Hepatocyte (in vitro differentiated cells): ENCODE measurements at regions not wholly inside any gene's neighbourhood (a gene's known extent, or its start where the extent isn't known, plus 50 kb on each side); places are given as distances from the start of the nearest gene placed in this dataset.
A peak's percentile ranks its signal among the peaks of the same experiment; 100 is the strongest.

Source experiments
- DNase-seq: peaks from one replicate; pipeline ENCODE4 v3.0.0-alpha.2; 2016; ENCODE audit warnings: low spot score
- H2AFZ ChIP-seq: fragments of 200-600 bp; sonication (generic); 2 replicates; pipeline ENCODE4 v1.6.0; 2016; ENCODE audit warnings: antibody characterized with exemption, mild to moderate bottlenecking
- H3K27ac ChIP-seq: fragments of 200-600 bp; sonication (generic); 2 replicates; pipeline ENCODE4 v1.5.1; 2016; ENCODE audit warnings: mild to moderate bottlenecking
- H3K27me3 ChIP-seq: fragments of 200-600 bp; sonication (generic); 2 replicates; pipeline ENCODE4 v1.6.1; 2016
- H3K36me3 ChIP-seq: fragments of 200-600 bp; sonication (generic); replicated peaks from 2 replicates; pipeline ENCODE4 v1.5.1; 2016; ENCODE audit warnings: low read depth; ENCODE audit not compliant: insufficient read depth
- H3K4me1 ChIP-seq: fragments of 200-600 bp; sonication (generic); 2 replicates; pipeline ENCODE4 v1.5.1; 2016; ENCODE audit warnings: mild to moderate bottlenecking, moderate library complexity; ENCODE audit not compliant: insufficient read depth
- H3K4me2 ChIP-seq: fragments of 200-600 bp; sonication (generic); 2 replicates; pipeline ENCODE4 v1.6.0; 2016
- H3K4me3 ChIP-seq: fragments of 200-600 bp; sonication (generic); 2 replicates; pipeline ENCODE4 v1.5.1; 2016; ENCODE audit warnings: mild to moderate bottlenecking
- H3K79me2 ChIP-seq: fragments of 200-600 bp; sonication (generic); 2 replicates; pipeline ENCODE4 v1.6.0; 2017; ENCODE audit warnings: mild to moderate bottlenecking
- H3K9me2 ChIP-seq: fragments of 200-600 bp; sonication (generic); replicated peaks from 2 replicates; pipeline ENCODE4 v1.6.0; 2017; ENCODE audit warnings: mild to moderate bottlenecking; ENCODE audit not compliant: insufficient read depth
- H3K9me3 ChIP-seq: fragments of 200-600 bp; sonication (generic); 2 replicates; pipeline ENCODE4 v1.5.1; 2016; ENCODE audit warnings: low read depth, mild to moderate bottlenecking
- H4K20me1 ChIP-seq: fragments of 200-600 bp; sonication (generic); 2 replicates; pipeline ENCODE4 v1.6.0; 2016; ENCODE audit warnings: mild to moderate bottlenecking; ENCODE audit not compliant: insufficient read depth, poor library complexity, severe bottlenecking
- EZH2 ChIP-seq: fragments of 200-600 bp; sonication (generic); IDR thresholded peaks from 2 replicates; pipeline ENCODE4 v1.6.1; 2016; ENCODE audit warnings: antibody characterized with exemption, mild to moderate bottlenecking, borderline replicate concordance
- EZH2phosphoT487 ChIP-seq: fragments of 200-600 bp; sonication (generic); IDR thresholded peaks from one replicate; pipeline ENCODE4 v1.6.1; 2018; ENCODE audit warnings: antibody characterized with exemption, mild to moderate bottlenecking, low read depth, moderate library complexity; ENCODE audit not compliant: unreplicated experiment, severe bottlenecking
- WGBS: methylation state at CpG from one replicate; pipeline ENCODE4 v1.1.6; 2016; ENCODE audit warnings: low lambda C conversion rate; ENCODE audit errors: missing lambda C conversion rate; 5-methylcytosine and 5-hydroxymethylcytosine counted together
- TF ChIP-seq, protein P1 (sequence below): fragments of 200-600 bp; sonication (generic); IDR thresholded peaks from 2 replicates; pipeline ENCODE4 v1.5.1; 2016; ENCODE audit warnings: antibody characterized with exemption, mild to moderate bottlenecking; ENCODE audit not compliant: poor library complexity

DNA sequence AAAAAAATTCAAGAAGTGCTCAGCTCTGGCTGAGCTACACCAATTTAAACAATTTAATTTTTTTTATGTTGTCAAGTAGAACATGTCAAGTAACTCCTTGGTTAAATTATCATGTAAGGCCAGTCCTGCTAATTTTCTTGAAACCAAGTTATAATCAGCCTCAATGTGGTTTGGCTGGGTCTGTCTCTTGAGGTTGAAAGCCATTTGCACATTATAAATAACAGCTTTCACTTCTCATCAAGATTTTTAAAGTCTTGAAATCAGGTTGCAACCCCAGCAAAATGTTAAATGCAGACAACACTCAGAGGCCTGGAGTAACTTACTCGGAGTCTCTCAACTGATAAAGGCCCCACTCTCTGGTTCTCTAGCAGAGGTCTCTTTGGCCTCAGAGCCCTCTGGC lies 324.4 kb downstream of the BRD1 start:
- Histone ChIP-seq H3K9me3 (no peaks in the 10 kb centered on the region), H3K4me1 (no peaks in the 10 kb centered on the region), H3K36me3 (no peaks in the 10 kb centered on the region), H3K4me2 (no peak overlapping the region), H3K4me3 (no peak overlapping the region), H3K9me2 (no peaks in the 10 kb centered on the region), H3K27ac (no peak overlapping the region), H4K20me1 (no peaks in the 10 kb centered on the region), H2AFZ (no peak overlapping the region), H3K79me2 (no peaks in the 10 kb centered on the region), H3K27me3 (no peaks in the 10 kb centered on the region)
- TF ChIP-seq EZH2phosphoT487 (no peak), EZH2 (no peak)
- TF ChIP-seq, protein P1, sequence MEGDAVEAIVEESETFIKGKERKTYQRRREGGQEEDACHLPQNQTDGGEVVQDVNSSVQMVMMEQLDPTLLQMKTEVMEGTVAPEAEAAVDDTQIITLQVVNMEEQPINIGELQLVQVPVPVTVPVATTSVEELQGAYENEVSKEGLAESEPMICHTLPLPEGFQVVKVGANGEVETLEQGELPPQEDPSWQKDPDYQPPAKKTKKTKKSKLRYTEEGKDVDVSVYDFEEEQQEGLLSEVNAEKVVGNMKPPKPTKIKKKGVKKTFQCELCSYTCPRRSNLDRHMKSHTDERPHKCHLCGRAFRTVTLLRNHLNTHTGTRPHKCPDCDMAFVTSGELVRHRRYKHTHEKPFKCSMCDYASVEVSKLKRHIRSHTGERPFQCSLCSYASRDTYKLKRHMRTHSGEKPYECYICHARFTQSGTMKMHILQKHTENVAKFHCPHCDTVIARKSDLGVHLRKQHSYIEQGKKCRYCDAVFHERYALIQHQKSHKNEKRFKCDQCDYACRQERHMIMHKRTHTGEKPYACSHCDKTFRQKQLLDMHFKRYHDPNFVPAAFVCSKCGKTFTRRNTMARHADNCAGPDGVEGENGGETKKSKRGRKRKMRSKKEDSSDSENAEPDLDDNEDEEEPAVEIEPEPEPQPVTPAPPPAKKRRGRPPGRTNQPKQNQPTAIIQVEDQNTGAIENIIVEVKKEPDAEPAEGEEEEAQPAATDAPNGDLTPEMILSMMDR = no peak
- DNase-seq = no peak
- 56% methylated on average over 1 of the region's 1 CpG for WGBS

DNA sequence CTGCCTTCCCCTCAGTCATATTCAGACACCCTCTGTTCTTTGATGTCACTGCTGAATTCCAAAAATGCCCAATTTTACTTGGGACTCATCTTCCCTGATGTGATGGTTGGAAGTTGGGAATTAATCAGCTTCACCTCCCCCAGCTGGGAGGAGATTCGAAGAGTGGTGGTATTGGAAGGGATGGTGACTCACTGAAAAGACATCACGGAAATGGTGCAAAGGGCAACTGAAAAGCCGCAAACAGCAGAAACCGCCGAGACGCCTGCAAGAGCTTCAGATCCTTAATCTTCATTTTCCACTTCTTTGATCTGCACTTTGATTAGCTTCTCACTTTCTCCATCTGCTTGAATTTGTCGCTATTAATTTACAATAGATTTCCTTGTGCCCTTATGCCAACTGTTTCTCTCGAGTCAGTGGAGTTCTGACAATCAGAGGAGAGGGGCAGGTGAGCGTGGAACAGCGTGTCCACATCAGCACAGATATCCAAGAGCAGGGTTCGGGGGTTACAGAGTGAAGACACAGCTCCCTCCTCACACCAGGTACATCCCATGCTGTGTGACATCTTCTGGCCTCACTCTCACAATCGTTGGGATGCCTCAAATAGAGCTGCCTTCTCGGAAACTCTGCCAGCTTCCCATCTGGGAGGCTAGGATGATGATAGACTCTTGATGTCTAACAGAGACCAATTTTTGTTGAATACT lies 325.4 kb downstream of the BRD1 start:
- Histone ChIP-seq H4K20me1 (no peaks in the 10 kb centered on the region), H3K9me3 (no peaks in the 10 kb centered on the region), H3K4me2 (peak overlapping the region; percentile 31), H3K4me3 (no peak overlapping the region), H3K4me1 (no peaks in the 10 kb centered on the region), H3K27ac (no peak overlapping the region), H3K27me3 (no peaks in the 10 kb centered on the region), H3K9me2 (no peaks in the 10 kb centered on the region), H3K36me3 (no peaks in the 10 kb centered on the region), H2AFZ (no peak overlapping the region), H3K79me2 (no peaks in the 10 kb centered on the region)
- DNase-seq = peak; percentile 50
- TF ChIP-seq EZH2 (no peak), EZH2phosphoT487 (no peak)
- TF ChIP-seq, protein P1 = no peak
- 65% methylated on average over 13 of the region's 13 CpGs for WGBS

DNA sequence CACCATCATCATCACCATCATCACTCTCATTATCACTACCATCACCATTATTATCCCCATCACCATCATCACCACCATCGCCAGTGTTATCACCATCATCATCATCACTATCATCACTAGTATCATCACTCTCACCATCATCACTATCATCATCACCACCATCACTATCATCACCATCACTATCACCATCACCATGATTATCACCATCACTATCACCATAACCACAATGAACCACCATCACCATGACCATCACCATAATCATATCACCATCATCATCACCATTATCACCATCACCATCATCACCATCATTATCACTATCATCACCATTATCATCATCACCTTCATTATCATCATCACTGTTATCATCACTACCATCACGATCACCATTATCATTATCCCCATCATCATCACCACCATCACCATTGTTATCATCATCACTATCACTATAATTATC lies 326.7 kb downstream of the BRD1 start:
- TF ChIP-seq EZH2 (no peak), EZH2phosphoT487 (no peak)
- TF ChIP-seq, protein P1 = no peak

More for the DNA sequence above, 326.7 kb downstream of the BRD1 start:
- no peak overlapping the region for H3K4me3 ChIP-seq
- no peaks in the 10 kb centered on the region for H3K9me2 ChIP-seq
- no peaks in the 10 kb centered on the region for H3K79me2 ChIP-seq
- H3K27me3 ChIP-seq = no peaks in the 10 kb centered on the region
- no peaks in the 10 kb centered on the region for H4K20me1 ChIP-seq
- WGBS = 97% methylated on average over 2 of the region's 2 CpGs
- H3K4me2 ChIP-seq = no peak overlapping the region
- no peaks in the 10 kb centered on the region for H3K9me3 ChIP-seq
- no peaks in the 10 kb centered on the region for H3K36me3 ChIP-seq
- no peaks in the 10 kb centered on the region for H3K4me1 ChIP-seq
- no peak for DNase-seq
- no peak overlapping the region for H3K27ac ChIP-seq
- H2AFZ ChIP-seq = no peak overlapping the region
